ENCODE measurements at regions not wholly inside any gene's neighbourhood (a gene's known extent, or its start where the extent isn't known, plus 50 kb on each side); places are given as distances from the start of the nearest gene placed in this dataset.

GRCh38 chr19:28638445-28638844 is 574.5 kb downstream of the UQCRFS1 start:
- TF ChIP-seq CTCF (IDR thresholded peaks at IDR 0.05), result no peak
- peaks cover 0 to 5% of the 10 kb centered on the region in 2 donors for H3K9me3 ChIP-seq
- H3K4me3 ChIP-seq, result no peak overlapping the region
- no peaks in the 10 kb centered on the region for H3K36me3 ChIP-seq
- DNase-seq (ENCODE audit: low spot score in 2 of 2), result no peak
- no peaks in the 10 kb centered on the region for H3K27me3 ChIP-seq
- no peaks in the 10 kb centered on the region for H3K4me1 ChIP-seq
- no peak overlapping the region for H3K27ac ChIP-seq
- intact Hi-C loops (cut with DNase I), result no loop called here

- Histone ChIP-seq H3K4me3 (no peak overlapping the region), H3K9me3 (peaks cover 0 to 5% of the 10 kb centered on the region in 2 donors), H3K27ac (no peak overlapping the region), H3K36me3 (no peaks in the 10 kb centered on the region), H3K4me1 (no peaks in the 10 kb centered on the region), H3K27me3 (no peaks in the 10 kb centered on the region)
- intact Hi-C loops (cut with DNase I), result no loop called here
- TF ChIP-seq CTCF (IDR thresholded peaks at IDR 0.05), result no peak
- no peak for DNase-seq (ENCODE audit: low spot score in 2 of 2)
Observed at GRCh38 chr19:28636706-28637105, 576.2 kb downstream of the UQCRFS1 start.

- TF ChIP-seq CTCF (IDR thresholded peaks at IDR 0.05), result no peak
- intact Hi-C loops (cut with DNase I), result no loop called here
- Histone ChIP-seq H3K27me3 (no peaks in the 10 kb centered on the region), H3K27ac (no peak overlapping the region), H3K4me3 (no peak overlapping the region), H3K9me3 (peaks cover 0 to 5% of the 10 kb centered on the region in 2 donors), H3K4me1 (no peaks in the 10 kb centered on the region), H3K36me3 (no peaks in the 10 kb centered on the region)
- DNase-seq (ENCODE audit: low spot score in 2 of 2), result no peak
Observed at GRCh38 chr19:28636016-28636629, 576.8 kb downstream of the UQCRFS1 start.

- intact Hi-C loops (cut with DNase I), result no loop called here
- no peak for DNase-seq (ENCODE audit: low spot score in 2 of 2)
Observed at GRCh38 chr19:28634837-28635236, 578.1 kb downstream of the UQCRFS1 start.

GRCh38 chr19:28634019-28634328 is 579.0 kb downstream of the UQCRFS1 start:
- H3K27me3 ChIP-seq, result no peaks in the 10 kb centered on the region
- no peak overlapping the region for H3K27ac ChIP-seq
- no peaks in the 10 kb centered on the region for H3K36me3 ChIP-seq
- intact Hi-C loops (cut with DNase I), result no loop called here
- H3K4me3 ChIP-seq, result no peak overlapping the region
- no peak for DNase-seq (ENCODE audit: low spot score in 2 of 2)
- H3K4me1 ChIP-seq, result no peaks in the 10 kb centered on the region
- TF ChIP-seq CTCF (IDR thresholded peaks at IDR 0.05), result no peak
- peaks cover 0 to 5% of the 10 kb centered on the region in 2 donors for H3K9me3 ChIP-seq

More at GRCh38 chr19:28634837-28635236, 578.1 kb downstream of the UQCRFS1 start:
- no peaks in the 10 kb centered on the region for H3K27me3 ChIP-seq
- H3K36me3 ChIP-seq, result no peaks in the 10 kb centered on the region
- no peak for TF ChIP-seq CTCF (IDR thresholded peaks at IDR 0.05)
- no peaks in the 10 kb centered on the region for H3K4me1 ChIP-seq
- no peak overlapping the region for H3K27ac ChIP-seq
- H3K4me3 ChIP-seq, result no peak overlapping the region
- peaks cover 0 to 5% of the 10 kb centered on the region in 2 donors for H3K9me3 ChIP-seq
